ENCODE measurements at regions not wholly inside any gene's neighbourhood (a gene's known extent, or its start where the extent isn't known, plus 50 kb on each side); places are given as distances from the start of the nearest gene placed in this dataset.

- Mint-ChIP-seq H3K9me3 (peaks cover 7% of the 10 kb centered on the region), H3K27me3 (no peaks in the 10 kb centered on the region), H3K4me3 (no peak overlapping the region), H3K36me3 (no peaks in the 10 kb centered on the region), H3K27ac (no peak overlapping the region), H3K4me1 (no peaks in the 10 kb centered on the region)
- DNase-seq, result no peak
- CTCF ChIA-PET, result no interaction called here
These were observed 350.2 kb upstream of the MC4R start for GRCh38 chr18:60722742-60723141.

DNA sequence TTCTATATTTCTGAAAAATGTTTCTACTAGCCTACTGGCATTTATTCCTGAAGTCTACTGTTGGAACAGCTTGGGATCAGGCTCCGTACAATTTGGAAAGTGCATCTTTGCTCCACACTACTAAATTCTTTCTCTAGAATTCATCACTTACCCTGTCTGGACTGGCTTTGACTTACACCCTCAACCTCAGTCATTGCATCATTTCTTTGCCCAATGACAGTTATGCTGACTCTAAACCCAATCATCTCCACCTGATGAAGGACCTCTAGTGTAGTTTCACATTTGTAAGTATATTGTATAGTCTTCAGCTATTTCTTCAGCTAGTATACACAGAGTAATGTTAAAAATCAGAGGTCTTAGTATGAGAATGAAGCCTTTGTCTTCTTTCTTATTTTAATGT is 359.6 kb upstream of the MC4R start:
- Mint-ChIP-seq H3K27ac (no peak overlapping the region), H3K9me3 (peaks cover 4% of the 10 kb centered on the region), H3K27me3 (no peaks in the 10 kb centered on the region), H3K36me3 (no peaks in the 10 kb centered on the region), H3K4me1 (no peaks in the 10 kb centered on the region), H3K4me3 (no peak overlapping the region)
- DNase-seq, result no peak
- CTCF ChIA-PET, result no interaction called here

DNA sequence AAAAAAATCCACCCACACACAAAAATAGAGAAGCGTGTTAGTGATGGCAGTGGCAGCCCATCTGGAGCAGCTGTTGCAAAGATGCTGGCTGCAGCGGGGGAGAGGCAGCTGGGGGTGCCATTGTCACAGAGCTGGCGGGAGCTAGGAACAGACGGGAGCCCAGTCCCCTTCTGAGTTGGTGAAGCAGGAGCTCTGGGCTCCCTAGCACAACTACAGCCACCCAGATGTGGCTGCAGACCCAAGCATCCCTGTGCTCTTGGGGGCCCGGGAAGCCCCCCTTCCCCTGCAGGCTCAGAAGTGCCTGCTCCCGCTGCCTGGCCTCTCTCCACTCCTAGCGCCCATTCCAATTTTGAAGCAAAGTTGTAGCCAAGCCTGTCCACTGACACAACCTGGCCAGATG is 366.6 kb upstream of the MC4R start:
- Mint-ChIP-seq H3K9me3 (no peaks in the 10 kb centered on the region), H3K27ac (no peak overlapping the region), H3K27me3 (no peaks in the 10 kb centered on the region), H3K4me3 (no peak overlapping the region), H3K36me3 (no peaks in the 10 kb centered on the region), H3K4me1 (no peaks in the 10 kb centered on the region)
- no peak for DNase-seq
- CTCF ChIA-PET, result no interaction called here

DNA sequence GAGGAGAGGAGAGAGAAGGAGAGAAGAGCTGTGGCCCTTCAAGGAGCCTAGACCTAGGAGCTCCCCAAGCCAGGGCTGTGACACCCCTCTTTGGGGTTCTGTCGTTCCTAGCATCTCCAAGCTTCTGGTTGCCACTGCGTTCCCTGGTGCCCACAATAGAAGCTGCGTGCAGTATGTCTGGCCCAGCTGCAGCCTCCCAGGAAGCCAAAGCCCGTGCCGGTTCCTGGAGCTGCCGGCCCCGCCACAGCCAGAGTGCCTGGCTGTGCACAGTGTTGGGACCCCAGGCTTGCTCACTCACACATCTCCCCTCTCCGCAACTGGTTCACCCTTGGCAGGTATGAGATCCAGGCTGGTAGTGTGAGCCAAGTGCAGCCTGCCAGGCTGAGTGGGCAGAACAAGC is 367.7 kb upstream of the MC4R start:
- Mint-ChIP-seq H3K4me1 (no peaks in the 10 kb centered on the region), H3K36me3 (no peaks in the 10 kb centered on the region), H3K9me3 (no peaks in the 10 kb centered on the region), H3K27me3 (no peaks in the 10 kb centered on the region), H3K27ac (no peak overlapping the region), H3K4me3 (no peak overlapping the region)
- DNase-seq, result no peak
- CTCF ChIA-PET, result no interaction called here

- Mint-ChIP-seq H3K27ac (no peak overlapping the region), H3K9me3 (no peaks in the 10 kb centered on the region), H3K27me3 (no peaks in the 10 kb centered on the region), H3K4me3 (no peak overlapping the region), H3K36me3 (no peaks in the 10 kb centered on the region), H3K4me1 (no peaks in the 10 kb centered on the region)
- CTCF ChIA-PET, result interaction anchor here (0.6 kb wide), 1 partner anchor 1022 kb away, joined by 3 read pairs; no protein-coding TSS in a partner anchor
- DNase-seq, result no peak
These were observed 373.9 kb upstream of the MC4R start for GRCh38 chr18:60746491-60746890.

DNA sequence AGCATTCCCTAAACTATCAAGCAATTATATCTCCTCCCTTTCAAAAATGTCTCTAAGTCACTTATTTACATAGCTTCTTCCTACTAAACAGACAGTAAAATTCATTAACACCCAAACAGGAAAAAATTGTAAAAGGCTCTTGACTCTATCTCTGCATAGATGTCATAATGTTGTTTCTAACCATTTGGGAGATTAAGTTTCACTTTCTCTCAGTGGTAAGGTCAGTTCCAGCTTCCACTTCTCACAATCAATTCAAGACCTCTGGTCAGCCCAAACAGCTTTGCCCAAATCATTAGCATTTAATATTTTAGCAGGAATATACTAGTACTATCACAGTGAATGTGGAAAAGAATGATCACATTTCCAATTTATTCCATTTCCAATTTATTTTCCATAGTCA is 374.3 kb upstream of the MC4R start:
- Mint-ChIP-seq H3K27ac (no peak overlapping the region), H3K4me3 (no peak overlapping the region), H3K27me3 (no peaks in the 10 kb centered on the region), H3K36me3 (no peaks in the 10 kb centered on the region), H3K4me1 (no peaks in the 10 kb centered on the region), H3K9me3 (no peaks in the 10 kb centered on the region)
- no peak for DNase-seq
- CTCF ChIA-PET, result no interaction called here

DNA sequence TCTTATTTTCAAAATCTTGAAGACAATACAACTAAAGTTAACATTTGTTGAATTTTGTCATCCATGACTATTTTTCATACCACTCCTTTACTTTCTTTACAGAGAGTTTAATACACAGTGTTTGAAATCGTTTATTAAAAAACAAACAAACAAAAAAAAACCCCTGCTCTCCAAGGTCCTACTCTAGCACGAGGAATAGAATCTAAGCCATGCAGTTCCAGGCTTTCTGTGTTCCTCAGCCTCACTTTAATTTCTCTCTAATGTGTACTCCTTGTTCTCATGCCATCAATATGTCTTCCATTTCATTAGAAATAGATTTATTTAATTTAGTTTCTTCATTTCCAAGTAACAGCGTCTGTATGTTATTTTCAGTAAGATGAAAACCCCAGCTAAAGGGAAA is 381.2 kb upstream of the MC4R start:
- DNase-seq, result no peak
- no peaks in the 10 kb centered on the region for H3K36me3 Mint-ChIP-seq
- no peaks in the 10 kb centered on the region for H3K9me3 Mint-ChIP-seq
- no peaks in the 10 kb centered on the region for H3K27me3 Mint-ChIP-seq
- H3K4me1 Mint-ChIP-seq, result no peaks in the 10 kb centered on the region
- H3K27ac Mint-ChIP-seq, result no peak overlapping the region
- CTCF ChIA-PET, result no interaction called here
- H3K4me3 Mint-ChIP-seq, result no peak overlapping the region

DNA sequence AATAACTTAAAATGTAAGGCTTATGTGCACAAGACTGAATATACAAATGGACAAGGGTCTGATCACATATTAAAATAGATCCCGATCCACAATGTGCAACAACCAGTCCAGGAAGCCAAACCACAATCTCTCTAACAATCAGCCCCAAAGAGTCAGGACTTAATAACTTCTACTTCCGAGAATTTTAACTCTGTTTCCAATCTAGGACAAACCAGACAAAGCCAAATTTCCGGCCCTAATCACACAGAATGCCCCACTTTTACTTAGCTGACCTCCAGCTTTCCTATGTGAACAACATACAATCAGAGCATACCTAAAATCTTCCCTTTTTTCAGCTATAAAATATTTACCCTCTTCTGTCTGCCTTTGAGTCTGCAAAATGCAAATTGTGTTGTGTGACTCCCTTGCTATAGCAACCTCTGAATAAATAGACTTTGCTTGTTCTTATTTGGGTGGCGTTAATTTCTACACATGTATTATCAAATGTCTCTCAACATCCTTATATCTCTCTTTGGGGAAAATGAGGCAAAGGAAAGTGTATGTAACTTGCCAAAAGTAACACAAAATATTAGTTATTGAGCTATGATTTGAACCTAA is 381.9 kb upstream of the MC4R start:
- DNase-seq, result no peak
- Mint-ChIP-seq H3K36me3 (no peaks in the 10 kb centered on the region), H3K9me3 (no peaks in the 10 kb centered on the region), H3K27ac (no peak overlapping the region), H3K27me3 (no peaks in the 10 kb centered on the region), H3K4me3 (no peak overlapping the region), H3K4me1 (no peaks in the 10 kb centered on the region)
- CTCF ChIA-PET, result no interaction called here

- Mint-ChIP-seq H3K27ac (no peak overlapping the region), H3K36me3 (no peaks in the 10 kb centered on the region), H3K27me3 (no peaks in the 10 kb centered on the region), H3K4me3 (no peak overlapping the region), H3K9me3 (no peaks in the 10 kb centered on the region), H3K4me1 (no peaks in the 10 kb centered on the region)
- CTCF ChIA-PET, result no interaction called here
- DNase-seq, result no peak
These were observed 382.6 kb upstream of the MC4R start for GRCh38 chr18:60755134-60755533.

- Mint-ChIP-seq H3K9me3 (peaks cover 4% of the 10 kb centered on the region), H3K27me3 (no peaks in the 10 kb centered on the region), H3K27ac (no peak overlapping the region), H3K36me3 (no peaks in the 10 kb centered on the region), H3K4me1 (no peaks in the 10 kb centered on the region), H3K4me3 (no peak overlapping the region)
- no peak for DNase-seq
- CTCF ChIA-PET, result no interaction called here
These were observed 403.4 kb upstream of the MC4R start for GRCh38 chr18:60775978-60776377.

DNA sequence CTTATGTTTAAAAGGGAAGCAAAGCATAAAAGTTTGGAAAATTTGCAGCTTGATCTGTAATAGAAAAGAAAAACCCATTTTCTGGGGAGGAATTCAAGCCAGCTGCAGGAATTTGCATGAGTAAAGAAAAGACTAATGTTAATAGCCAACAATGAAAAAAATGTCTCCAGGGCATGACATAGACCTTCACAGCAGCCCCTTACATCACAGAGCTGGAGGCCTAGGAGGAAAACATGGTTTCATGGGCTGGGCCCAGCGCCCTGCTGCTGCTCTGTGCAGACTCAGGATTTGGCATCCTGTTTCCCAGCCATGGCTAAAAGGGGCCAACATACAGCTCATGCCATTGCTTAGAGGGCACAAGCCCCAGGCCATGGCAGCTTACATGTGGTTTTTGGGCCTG is 411.6 kb upstream of the MC4R start:
- Mint-ChIP-seq H3K9me3 (peaks cover 6% of the 10 kb centered on the region), H3K27ac (no peak overlapping the region), H3K4me1 (no peaks in the 10 kb centered on the region), H3K27me3 (no peaks in the 10 kb centered on the region), H3K4me3 (no peak overlapping the region), H3K36me3 (no peaks in the 10 kb centered on the region)
- CTCF ChIA-PET, result interaction anchor here (0.6 kb wide), 1 partner anchor 11 kb away, joined by 4 read pairs; no protein-coding TSS in a partner anchor
- DNase-seq, result no peak

GRCh38 chr18:60794802-60795201 is 422.2 kb upstream of the MC4R start:
- Mint-ChIP-seq H3K36me3 (no peaks in the 10 kb centered on the region), H3K27ac (no peak overlapping the region), H3K27me3 (no peaks in the 10 kb centered on the region), H3K4me3 (no peak overlapping the region), H3K4me1 (no peaks in the 10 kb centered on the region), H3K9me3 (peaks cover 16% of the 10 kb centered on the region)
- no peak for DNase-seq
- CTCF ChIA-PET, result interaction anchor here (0.7 kb wide), 1 partner anchor 11 kb away, joined by 4 read pairs; no protein-coding TSS in a partner anchor

DNA sequence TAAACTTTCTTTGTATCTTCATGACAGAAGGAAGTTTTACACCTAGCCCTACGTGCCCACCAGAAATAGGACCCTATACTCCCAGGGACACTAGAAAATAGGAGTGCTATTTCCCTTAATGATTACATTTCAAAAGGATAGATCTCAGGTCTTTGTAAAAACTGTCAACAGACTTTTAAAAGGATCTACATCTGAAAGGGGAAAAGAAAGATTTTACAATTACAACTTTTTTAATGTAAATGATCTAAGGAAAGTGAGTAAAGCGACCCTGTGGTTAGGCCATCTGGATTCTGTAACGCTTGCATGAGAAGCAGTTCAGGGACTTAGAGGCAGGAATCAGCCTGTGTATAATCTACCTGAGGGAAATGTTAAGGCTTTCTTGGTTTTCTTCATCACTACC is 431.8 kb upstream of the MC4R start:
- H3K36me3 Mint-ChIP-seq, result no peaks in the 10 kb centered on the region
- DNase-seq, result no peak
- H3K27ac Mint-ChIP-seq, result no peak overlapping the region
- H3K27me3 Mint-ChIP-seq, result no peaks in the 10 kb centered on the region
- no peaks in the 10 kb centered on the region for H3K4me1 Mint-ChIP-seq
- no peak overlapping the region for H3K4me3 Mint-ChIP-seq
- CTCF ChIA-PET, result no interaction called here
- peaks cover 8% of the 10 kb centered on the region for H3K9me3 Mint-ChIP-seq

DNA sequence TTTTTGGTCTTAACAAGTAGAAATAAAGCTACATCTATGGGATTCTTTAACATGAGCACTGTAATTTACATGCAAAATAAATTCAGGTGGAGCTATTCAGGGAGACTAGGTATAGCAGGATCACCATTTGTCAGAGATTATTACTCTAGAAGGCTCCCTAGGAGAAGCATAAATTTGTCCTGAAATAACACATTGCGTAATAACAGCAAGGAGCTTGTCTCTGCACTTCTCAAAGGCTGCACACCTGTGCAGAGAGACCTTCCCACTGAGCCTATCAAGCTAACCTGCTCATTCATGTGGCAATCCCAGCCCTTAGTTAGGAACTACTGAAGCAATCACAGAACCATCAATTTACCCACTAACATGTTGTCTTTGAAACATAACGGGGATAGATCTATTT is 437.4 kb upstream of the MC4R start:
- CTCF ChIA-PET, result no interaction called here
- Mint-ChIP-seq H3K4me1 (no peaks in the 10 kb centered on the region), H3K4me3 (no peak overlapping the region), H3K36me3 (no peaks in the 10 kb centered on the region), H3K27me3 (no peaks in the 10 kb centered on the region), H3K9me3 (no peaks in the 10 kb centered on the region), H3K27ac (no peak overlapping the region)
- no peak for DNase-seq

DNA sequence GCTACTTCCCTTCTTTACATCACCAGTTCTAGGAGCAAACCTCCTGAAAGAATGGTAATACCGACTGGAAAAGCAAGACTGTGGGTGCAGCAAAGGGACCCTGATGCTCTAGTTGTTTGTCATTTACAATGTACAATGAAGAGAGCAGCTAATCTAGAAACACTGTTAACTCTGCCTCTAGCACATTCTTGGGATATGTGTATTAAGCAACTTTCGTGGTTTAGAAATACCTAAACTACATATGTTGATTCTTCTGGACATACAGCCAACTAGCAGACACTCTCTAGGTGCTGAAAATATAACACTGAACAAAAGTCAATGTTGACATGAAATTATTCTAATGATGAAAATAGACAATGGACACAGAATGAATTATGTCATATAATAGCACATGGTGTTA is 440.3 kb upstream of the MC4R start:
- no peaks in the 10 kb centered on the region for H3K27me3 Mint-ChIP-seq
- no peak overlapping the region for H3K27ac Mint-ChIP-seq

GRCh38 chr18:60826346-60826745 is 453.8 kb upstream of the MC4R start:
- H3K27ac Mint-ChIP-seq, result no peak overlapping the region
- no peak for DNase-seq
- H3K27me3 Mint-ChIP-seq, result no peaks in the 10 kb centered on the region
- H3K4me1 Mint-ChIP-seq, result no peaks in the 10 kb centered on the region
- CTCF ChIA-PET, result no interaction called here
- peaks cover 5% of the 10 kb centered on the region for H3K9me3 Mint-ChIP-seq
- no peak overlapping the region for H3K4me3 Mint-ChIP-seq
- H3K36me3 Mint-ChIP-seq, result no peaks in the 10 kb centered on the region

More for the DNA sequence above, 440.3 kb upstream of the MC4R start:
- DNase-seq, result no peak
- H3K36me3 Mint-ChIP-seq, result no peaks in the 10 kb centered on the region
- no peak overlapping the region for H3K4me3 Mint-ChIP-seq
- CTCF ChIA-PET, result no interaction called here
- H3K4me1 Mint-ChIP-seq, result no peaks in the 10 kb centered on the region
- no peaks in the 10 kb centered on the region for H3K9me3 Mint-ChIP-seq

Data from activated naive CD4-positive, alpha-beta T cell treated with anti-CD3 and anti-CD28 coated beads, Interleukin-2, amount 10 ng/mL, durations not matched to agents 7 days and 5 days (primary cell).